Liver (tissue), 3 donors: ENCODE measurements at regions not wholly inside any gene's neighbourhood (a gene's known extent, or its start where the extent isn't known, plus 50 kb on each side); places are given as distances from the start of the nearest gene placed in this dataset.
"Not testable (repeated sequence)": the region's sequence is repeated elsewhere in the genome, so short reads cannot be mapped to it uniquely, and the experiment has no call there.

ENCODE experiments used
- ATF3 ChIP-seq: IDR thresholded peaks from 2 replicates; pipeline ENCODE4 v1.6.1; 2016; ENCODE audit warnings: antibody characterized with exemption
- CTCF ChIP-seq: fragments of 150-350 bp; IDR thresholded peaks from 2 replicates; pipeline ENCODE4 v1.5.1; 2017; ENCODE audit warnings: improper control_type of control experiment, low read depth, low read length; ENCODE audit not compliant: missing input control
- EGR1 ChIP-seq, 2 donors: IDR thresholded peaks; 2 replicates each; pipeline ENCODE4 v1.6.1; 2016 to 2018; ENCODE audit warnings: antibody characterized with exemption in 2 of 2, low read depth in 2 of 2
- FOXA1 ChIP-seq: IDR thresholded peaks from 2 replicates; pipeline ENCODE4 v1.6.1; 2016; ENCODE audit warnings: antibody characterized with exemption
- GABPA ChIP-seq, 2 donors: IDR thresholded peaks in 1 of 2; conservative IDR thresholded peaks in 1 of 2; 2 replicates each; pipeline ENCODE4 v1.6.1; 2016; ENCODE audit warnings: antibody characterized with exemption in 2 of 2, mild to moderate bottlenecking in 1 of 2, moderate library complexity in 1 of 2
- JUND ChIP-seq, 2 donors: IDR thresholded peaks; 2 replicates each; pipeline ENCODE4 v1.6.1; 2016; ENCODE audit warnings: antibody characterized with exemption in 2 of 2
- RAD21 ChIP-seq, 2 donors: IDR thresholded peaks; 2 replicates each; pipeline ENCODE4 v1.6.1; 2016; ENCODE audit warnings: antibody characterized with exemption in 2 of 2, mild to moderate bottlenecking in 2 of 2
- REST ChIP-seq: IDR thresholded peaks from 2 replicates; pipeline ENCODE4 v1.6.1; 2016; ENCODE audit warnings: antibody characterized with exemption, mild to moderate bottlenecking
- SP1 ChIP-seq: IDR thresholded peaks from 2 replicates; pipeline ENCODE4 v1.6.1; 2018; ENCODE audit warnings: antibody characterized with exemption, mild to moderate bottlenecking
- ZBTB33 ChIP-seq: IDR thresholded peaks from 2 replicates; pipeline ENCODE4 v1.6.1; 2016; ENCODE audit warnings: antibody characterized with exemption
- TF ChIP-seq, protein P1 (sequence below): IDR thresholded peaks from 2 replicates; pipeline ENCODE4 v1.6.1; 2016; ENCODE audit warnings: antibody characterized with exemption
- donor health status: healthy.
- donor health status: healthy.

DNA sequence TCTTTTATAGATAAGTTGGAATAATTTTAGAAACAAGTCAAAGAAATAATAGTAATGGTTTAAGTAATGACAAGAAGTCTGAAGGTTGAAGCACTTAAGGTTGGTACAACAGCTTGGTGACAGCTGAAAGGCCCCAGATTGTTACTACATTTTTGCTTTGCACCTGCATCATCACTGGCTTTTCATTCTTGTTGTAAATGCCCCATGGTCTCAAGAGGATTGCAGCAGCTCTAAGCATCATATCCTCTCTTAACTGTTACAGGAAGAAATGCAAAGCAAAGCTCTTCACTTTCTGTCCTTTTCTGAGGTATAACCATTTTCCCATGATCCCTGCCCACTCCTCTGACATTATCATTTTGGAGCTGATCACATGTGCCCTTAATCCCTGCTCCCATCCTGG lies 461.0 kb downstream of the RPIA start:
- not testable (repeated sequence) for TF ChIP-seq FOXA1; CTCF; ZBTB33; SP1; EGR1 (IDR thresholded peaks at IDR 0.05; ENCODE audit: low read depth in 2 of 2); REST; GABPA (IDR thresholded peaks at IDR 0.05 in 1 of 2, conservative IDR thresholded peaks at IDR 0.05 in 1 of 2); RAD21 (IDR thresholded peaks at IDR 0.05); ATF3; JUND (IDR thresholded peaks at IDR 0.05)
- TF ChIP-seq, protein P1, sequence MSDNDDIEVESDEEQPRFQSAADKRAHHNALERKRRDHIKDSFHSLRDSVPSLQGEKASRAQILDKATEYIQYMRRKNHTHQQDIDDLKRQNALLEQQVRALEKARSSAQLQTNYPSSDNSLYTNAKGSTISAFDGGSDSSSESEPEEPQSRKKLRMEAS = not testable (repeated sequence)
